ENCODE measurements at regions not wholly inside any gene's neighbourhood (a gene's known extent, or its start where the extent isn't known, plus 50 kb on each side); places are given as distances from the start of the nearest gene placed in this dataset.

DNA sequence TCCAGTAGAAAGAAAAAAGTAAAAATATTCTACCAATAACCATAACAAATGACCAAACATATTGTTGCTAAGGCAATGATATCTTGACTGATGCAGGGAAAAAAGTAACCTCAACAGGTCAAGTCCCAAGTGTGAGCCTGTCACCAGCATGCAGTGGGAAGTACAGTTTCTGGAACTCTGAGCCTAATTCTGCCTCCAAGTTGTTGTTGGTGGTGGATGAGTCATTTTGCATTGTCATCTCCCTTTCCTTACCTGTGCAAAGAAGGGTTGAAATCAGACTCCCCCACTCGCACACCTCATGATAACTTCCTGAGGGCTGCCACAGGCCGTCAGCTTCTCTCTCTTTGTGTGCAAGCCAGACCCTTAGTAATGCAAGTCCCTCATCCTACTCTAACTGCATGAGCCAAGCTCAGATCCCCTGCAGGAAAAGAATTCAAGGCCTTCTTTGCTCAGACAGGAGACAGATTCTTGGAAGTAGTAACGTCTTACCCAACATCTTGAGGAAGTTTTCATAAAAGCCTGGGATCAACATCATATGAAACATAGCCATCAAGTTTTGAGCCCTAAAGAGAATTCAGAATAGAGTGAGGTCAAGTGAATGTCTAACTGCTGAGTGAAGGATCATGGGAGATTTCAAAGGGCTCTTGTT, 207.6 kb upstream of the FOXA2 start:
- H3K36me3 ChIP-seq (ENCODE audit: insufficient read depth, low read length, poor library complexity, severe bottlenecking), result no peaks in the 10 kb centered on the region
- BruUV-seq (replicated peaks), result no TSS peak
- intact Hi-C loops (cut with micrococcal nuclease; ENCODE audit: unreplicated experiment), result no loop called here
- H3K9me3 ChIP-seq (ENCODE audit: low read depth, low read length, poor library complexity, severe bottlenecking), result no peaks in the 10 kb centered on the region
- H3K27ac ChIP-seq (ENCODE audit: low read depth, low read length, poor library complexity, severe bottlenecking), result no peak overlapping the region
- POLR2A ChIA-PET (ENCODE audit: low non-redundant PET), result no interaction called here
- TF ChIP-seq EZH2 (IDR thresholded peaks at IDR 0.05; ENCODE audit: borderline replicate concordance, low read depth, low read length, poor library complexity, severe bottlenecking), result no peak
- TF ChIP-seq, protein P1, sequence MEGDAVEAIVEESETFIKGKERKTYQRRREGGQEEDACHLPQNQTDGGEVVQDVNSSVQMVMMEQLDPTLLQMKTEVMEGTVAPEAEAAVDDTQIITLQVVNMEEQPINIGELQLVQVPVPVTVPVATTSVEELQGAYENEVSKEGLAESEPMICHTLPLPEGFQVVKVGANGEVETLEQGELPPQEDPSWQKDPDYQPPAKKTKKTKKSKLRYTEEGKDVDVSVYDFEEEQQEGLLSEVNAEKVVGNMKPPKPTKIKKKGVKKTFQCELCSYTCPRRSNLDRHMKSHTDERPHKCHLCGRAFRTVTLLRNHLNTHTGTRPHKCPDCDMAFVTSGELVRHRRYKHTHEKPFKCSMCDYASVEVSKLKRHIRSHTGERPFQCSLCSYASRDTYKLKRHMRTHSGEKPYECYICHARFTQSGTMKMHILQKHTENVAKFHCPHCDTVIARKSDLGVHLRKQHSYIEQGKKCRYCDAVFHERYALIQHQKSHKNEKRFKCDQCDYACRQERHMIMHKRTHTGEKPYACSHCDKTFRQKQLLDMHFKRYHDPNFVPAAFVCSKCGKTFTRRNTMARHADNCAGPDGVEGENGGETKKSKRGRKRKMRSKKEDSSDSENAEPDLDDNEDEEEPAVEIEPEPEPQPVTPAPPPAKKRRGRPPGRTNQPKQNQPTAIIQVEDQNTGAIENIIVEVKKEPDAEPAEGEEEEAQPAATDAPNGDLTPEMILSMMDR (conservative IDR thresholded peaks at IDR 0.05; ENCODE audit: low read depth, low read length), result no peak
- no peaks in the 10 kb centered on the region for H3K4me1 ChIP-seq (ENCODE audit: insufficient read depth, low read length, poor library complexity, severe bottlenecking)
- CTCF ChIA-PET, result no interaction called here
- no peak overlapping the region for H3K4me3 ChIP-seq (ENCODE audit: low read depth, low read length, poor library complexity, severe bottlenecking)
- DNase-seq (ENCODE audit: low spot score), result no peak
- peaks cover 3% of the 10 kb centered on the region for H3K27me3 ChIP-seq (replicated peaks; ENCODE audit: insufficient read depth, low read depth, low read length, poor library complexity)

DNA sequence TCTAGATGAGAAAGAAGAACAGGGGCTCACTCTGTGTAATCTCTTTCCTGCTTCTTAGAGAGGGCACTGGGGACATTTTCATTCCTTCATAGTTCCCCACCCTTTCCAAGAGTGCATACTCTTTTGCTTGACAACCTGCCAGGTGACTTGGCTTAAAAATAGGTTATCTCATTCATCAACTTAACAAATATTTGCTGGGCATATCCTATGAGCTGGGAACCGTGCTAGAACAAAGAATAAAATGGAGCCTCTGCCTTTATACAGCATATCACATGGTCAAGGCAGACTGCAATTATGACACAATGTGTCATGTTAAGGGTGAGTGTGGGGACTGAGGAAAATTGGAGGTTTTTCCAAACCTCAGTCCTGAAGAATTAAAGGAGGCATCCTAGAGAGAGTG, 209.8 kb upstream of the FOXA2 start:
- Histone ChIP-seq H3K27me3 (replicated peaks; ENCODE audit: insufficient read depth, low read depth, low read length, poor library complexity) (peaks cover 6% of the 10 kb centered on the region), H3K4me3 (ENCODE audit: low read depth, low read length, poor library complexity, severe bottlenecking) (no peak overlapping the region), H3K27ac (ENCODE audit: low read depth, low read length, poor library complexity, severe bottlenecking) (no peak overlapping the region), H3K9me3 (ENCODE audit: low read depth, low read length, poor library complexity, severe bottlenecking) (no peaks in the 10 kb centered on the region), H3K36me3 (ENCODE audit: insufficient read depth, low read length, poor library complexity, severe bottlenecking) (no peaks in the 10 kb centered on the region), H3K4me1 (ENCODE audit: insufficient read depth, low read length, poor library complexity, severe bottlenecking) (no peaks in the 10 kb centered on the region)
- POLR2A ChIA-PET (ENCODE audit: low non-redundant PET), result no interaction called here
- no TSS peak for BruUV-seq (replicated peaks)
- CTCF ChIA-PET, result no interaction called here
- TF ChIP-seq, protein P1 (conservative IDR thresholded peaks at IDR 0.05; ENCODE audit: low read depth, low read length), result no peak
- intact Hi-C loops (cut with micrococcal nuclease; ENCODE audit: unreplicated experiment), result no loop called here
- DNase-seq (ENCODE audit: low spot score), result no peak

- H3K4me1 ChIP-seq (ENCODE audit: insufficient read depth, low read length, poor library complexity, severe bottlenecking), result no peaks in the 10 kb centered on the region
- no peak overlapping the region for H3K27ac ChIP-seq (ENCODE audit: low read depth, low read length, poor library complexity, severe bottlenecking)
- CTCF ChIA-PET, result no interaction called here
- H3K36me3 ChIP-seq (ENCODE audit: insufficient read depth, low read length, poor library complexity, severe bottlenecking), result no peaks in the 10 kb centered on the region
- POLR2A ChIA-PET (ENCODE audit: low non-redundant PET), result no interaction called here
- no peak for DNase-seq (ENCODE audit: low spot score)
- H3K4me3 ChIP-seq (ENCODE audit: low read depth, low read length, poor library complexity, severe bottlenecking), result no peak overlapping the region
- TF ChIP-seq, protein P1 (conservative IDR thresholded peaks at IDR 0.05; ENCODE audit: low read depth, low read length), result no peak
- no peak for TF ChIP-seq EZH2 (IDR thresholded peaks at IDR 0.05; ENCODE audit: borderline replicate concordance, low read depth, low read length, poor library complexity, severe bottlenecking)
- H3K27me3 ChIP-seq (replicated peaks; ENCODE audit: insufficient read depth, low read depth, low read length, poor library complexity), result peaks cover 6% of the 10 kb centered on the region
- intact Hi-C loops (cut with micrococcal nuclease; ENCODE audit: unreplicated experiment), result no loop called here
- H3K9me3 ChIP-seq (ENCODE audit: low read depth, low read length, poor library complexity, severe bottlenecking), result no peaks in the 10 kb centered on the region
- BruUV-seq (replicated peaks), result no TSS peak
Observed at GRCh38 chr20:22795433-22795832, 211.1 kb upstream of the FOXA2 start.
